WERI-Rb-1 (cell line): ENCODE measurements at regions not wholly inside any gene's neighbourhood (a gene's known extent, or its start where the extent isn't known, plus 50 kb on each side); places are given as distances from the start of the nearest gene placed in this dataset.

ENCODE experiments used
- DNase-seq: peaks from one replicate; pipeline ENCODE4 v3.0.0-alpha.2; 2020
- H3K27ac ChIP-seq: fragments of 250-450 bp; sonication (Bioruptor Pico); 2 replicates; pipeline ENCODE4 v1.5.1; 2020; ENCODE audit warnings: mild to moderate bottlenecking, moderate library complexity
- H3K27me3 ChIP-seq: fragments of 250-450 bp; sonication (Bioruptor Pico); 2 replicates; pipeline ENCODE4 v1.5.1; 2021; ENCODE audit warnings: mild to moderate bottlenecking, low read depth, moderate library complexity; ENCODE audit not compliant: insufficient read depth, severe bottlenecking
- H3K36me3 ChIP-seq: fragments of 250-450 bp; sonication (Bioruptor Pico); 2 replicates; pipeline ENCODE4 v1.5.1; 2020; ENCODE audit warnings: mild to moderate bottlenecking, moderate library complexity
- H3K4me3 ChIP-seq: 2 replicates; pipeline ENCODE4 v1.5.1; 2011; ENCODE audit warnings: low read depth, mild to moderate bottlenecking, control low read depth, low read length
- H3K9me3 ChIP-seq: fragments of 250-450 bp; sonication (Bioruptor Pico); 2 replicates; pipeline ENCODE4 v1.5.1; 2021; ENCODE audit warnings: mild to moderate bottlenecking, moderate library complexity; ENCODE audit not compliant: severe bottlenecking
- TF ChIP-seq, protein P1 (sequence below): IDR thresholded peaks from 2 replicates; pipeline ENCODE4 v1.5.1; 2011; ENCODE audit warnings: low read depth, mild to moderate bottlenecking, control low read depth, inconsistent platforms, low read length

DNA sequence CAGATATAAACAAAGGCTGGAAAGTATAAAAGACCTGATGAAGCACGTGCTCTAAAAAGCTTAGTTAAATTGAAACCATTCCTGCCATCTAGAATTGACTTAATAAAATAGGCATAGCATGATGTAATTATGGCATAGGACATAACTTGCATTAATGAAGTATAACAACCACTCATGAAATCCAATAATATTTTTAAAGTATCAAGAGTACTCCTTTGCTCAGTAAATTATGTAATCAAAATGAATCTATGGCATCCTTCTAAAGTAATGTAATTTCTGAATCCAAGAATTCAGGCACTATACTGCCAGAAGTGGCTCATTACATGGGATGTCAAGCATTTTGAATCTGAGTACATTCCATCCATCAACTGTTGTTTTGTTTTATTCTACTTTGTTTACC, 548.5 kb upstream of the NRP1 start:
- no peaks in the 10 kb centered on the region for H3K9me3 ChIP-seq
- no peak overlapping the region for H3K27ac ChIP-seq
- H3K36me3 ChIP-seq = no peaks in the 10 kb centered on the region
- H3K4me3 ChIP-seq = no peak overlapping the region
- no peak for DNase-seq
- H3K27me3 ChIP-seq = no peaks in the 10 kb centered on the region
- TF ChIP-seq, protein P1, sequence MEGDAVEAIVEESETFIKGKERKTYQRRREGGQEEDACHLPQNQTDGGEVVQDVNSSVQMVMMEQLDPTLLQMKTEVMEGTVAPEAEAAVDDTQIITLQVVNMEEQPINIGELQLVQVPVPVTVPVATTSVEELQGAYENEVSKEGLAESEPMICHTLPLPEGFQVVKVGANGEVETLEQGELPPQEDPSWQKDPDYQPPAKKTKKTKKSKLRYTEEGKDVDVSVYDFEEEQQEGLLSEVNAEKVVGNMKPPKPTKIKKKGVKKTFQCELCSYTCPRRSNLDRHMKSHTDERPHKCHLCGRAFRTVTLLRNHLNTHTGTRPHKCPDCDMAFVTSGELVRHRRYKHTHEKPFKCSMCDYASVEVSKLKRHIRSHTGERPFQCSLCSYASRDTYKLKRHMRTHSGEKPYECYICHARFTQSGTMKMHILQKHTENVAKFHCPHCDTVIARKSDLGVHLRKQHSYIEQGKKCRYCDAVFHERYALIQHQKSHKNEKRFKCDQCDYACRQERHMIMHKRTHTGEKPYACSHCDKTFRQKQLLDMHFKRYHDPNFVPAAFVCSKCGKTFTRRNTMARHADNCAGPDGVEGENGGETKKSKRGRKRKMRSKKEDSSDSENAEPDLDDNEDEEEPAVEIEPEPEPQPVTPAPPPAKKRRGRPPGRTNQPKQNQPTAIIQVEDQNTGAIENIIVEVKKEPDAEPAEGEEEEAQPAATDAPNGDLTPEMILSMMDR = no peak

DNA sequence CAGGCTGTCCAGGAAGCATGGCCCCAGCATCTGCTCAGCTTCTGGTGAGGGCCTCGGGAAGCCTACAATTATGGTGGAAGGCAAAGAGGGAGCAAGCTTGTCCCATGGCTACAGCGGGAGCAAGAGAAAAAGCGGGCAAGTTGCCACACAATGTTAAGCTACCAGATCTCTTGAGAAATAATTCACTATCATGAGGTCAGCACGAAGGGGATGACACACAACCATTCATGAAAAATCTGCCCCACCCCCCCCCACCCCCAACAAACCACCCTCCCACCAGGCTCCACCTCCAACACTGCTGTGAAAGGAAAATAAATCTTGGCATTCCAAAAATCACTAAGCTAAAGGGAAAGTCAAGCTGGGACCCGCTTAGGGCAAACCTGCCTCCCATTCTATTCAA, 545.8 kb upstream of the NRP1 start:
- TF ChIP-seq, protein P1 = no peak
- DNase-seq = no peak
- Histone ChIP-seq H3K27me3 (no peaks in the 10 kb centered on the region), H3K9me3 (no peaks in the 10 kb centered on the region), H3K27ac (no peak overlapping the region), H3K36me3 (no peaks in the 10 kb centered on the region), H3K4me3 (no peak overlapping the region)

DNA sequence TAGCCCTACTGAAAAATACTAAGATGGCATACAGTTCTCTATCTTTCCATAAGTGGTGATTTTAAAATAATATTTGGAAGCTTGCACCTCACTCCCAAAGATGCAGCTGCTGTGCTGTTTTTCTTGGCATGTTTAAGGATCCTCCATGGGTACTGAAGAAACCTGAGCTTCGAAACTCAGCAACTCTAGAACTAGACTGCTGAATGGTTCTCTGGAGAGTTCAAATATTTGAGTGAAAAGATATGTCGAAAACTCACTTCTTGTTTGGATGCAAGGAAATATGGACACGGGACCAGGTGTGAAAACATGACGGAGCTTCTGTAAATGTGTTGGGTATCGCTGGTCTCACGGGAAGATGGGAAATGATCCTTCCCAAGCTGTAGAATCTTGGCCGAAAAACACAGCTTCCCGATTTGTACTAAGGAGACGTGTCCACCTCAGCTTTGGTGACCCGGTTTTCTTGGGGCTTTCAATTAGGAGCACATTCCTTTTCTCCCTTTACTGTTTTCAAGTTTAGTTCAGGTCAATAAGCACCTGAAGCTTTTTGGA, 543.8 kb upstream of the NRP1 start:
- Histone ChIP-seq H3K4me3 (no peak overlapping the region), H3K9me3 (no peaks in the 10 kb centered on the region), H3K27me3 (no peaks in the 10 kb centered on the region), H3K36me3 (no peaks in the 10 kb centered on the region), H3K27ac (no peak overlapping the region)
- no peak for DNase-seq
- TF ChIP-seq, protein P1 = no peak

DNA sequence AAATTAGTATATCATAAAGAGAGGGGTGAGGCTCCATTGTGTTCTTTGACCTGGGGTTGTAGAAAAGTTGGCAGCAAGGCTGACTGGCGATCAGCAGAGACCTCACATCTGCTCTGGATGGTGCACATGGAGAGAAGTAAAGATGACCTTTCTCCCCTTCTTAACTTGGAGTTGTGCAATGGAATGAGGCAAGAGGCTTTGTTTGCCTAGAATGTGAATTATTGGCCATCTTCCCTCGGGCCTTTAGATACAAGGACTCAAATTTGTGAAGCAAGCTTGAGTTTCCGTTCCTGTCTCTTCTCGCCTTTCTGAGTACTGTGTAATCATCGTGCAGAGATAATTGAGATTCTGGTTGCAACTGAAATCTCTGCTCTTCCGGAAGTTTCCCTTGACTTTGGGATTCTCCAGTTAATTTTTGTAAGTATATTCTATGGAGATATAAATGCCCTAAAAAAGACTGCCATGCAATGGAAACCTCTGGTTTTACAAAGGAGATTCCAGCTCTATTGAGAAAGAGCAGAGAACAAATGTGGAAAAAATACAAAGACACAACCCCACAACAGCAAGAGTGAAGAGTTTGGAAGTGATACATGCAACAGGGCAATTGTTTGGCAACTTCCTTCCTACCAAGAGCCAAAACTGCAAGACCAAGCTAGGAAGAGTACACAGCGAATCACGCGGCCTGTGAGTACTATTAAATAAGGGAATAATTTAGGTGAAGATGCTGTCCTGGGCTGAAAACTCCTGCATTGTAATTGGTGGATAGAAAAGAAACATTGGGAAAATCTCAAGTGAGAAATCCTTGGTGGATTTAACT, 542.3 kb upstream of the NRP1 start:
- Histone ChIP-seq H3K27ac (no peak overlapping the region), H3K4me3 (no peak overlapping the region), H3K36me3 (no peaks in the 10 kb centered on the region), H3K27me3 (no peaks in the 10 kb centered on the region), H3K9me3 (no peaks in the 10 kb centered on the region)
- no peak for DNase-seq
- TF ChIP-seq, protein P1 = no peak

DNA sequence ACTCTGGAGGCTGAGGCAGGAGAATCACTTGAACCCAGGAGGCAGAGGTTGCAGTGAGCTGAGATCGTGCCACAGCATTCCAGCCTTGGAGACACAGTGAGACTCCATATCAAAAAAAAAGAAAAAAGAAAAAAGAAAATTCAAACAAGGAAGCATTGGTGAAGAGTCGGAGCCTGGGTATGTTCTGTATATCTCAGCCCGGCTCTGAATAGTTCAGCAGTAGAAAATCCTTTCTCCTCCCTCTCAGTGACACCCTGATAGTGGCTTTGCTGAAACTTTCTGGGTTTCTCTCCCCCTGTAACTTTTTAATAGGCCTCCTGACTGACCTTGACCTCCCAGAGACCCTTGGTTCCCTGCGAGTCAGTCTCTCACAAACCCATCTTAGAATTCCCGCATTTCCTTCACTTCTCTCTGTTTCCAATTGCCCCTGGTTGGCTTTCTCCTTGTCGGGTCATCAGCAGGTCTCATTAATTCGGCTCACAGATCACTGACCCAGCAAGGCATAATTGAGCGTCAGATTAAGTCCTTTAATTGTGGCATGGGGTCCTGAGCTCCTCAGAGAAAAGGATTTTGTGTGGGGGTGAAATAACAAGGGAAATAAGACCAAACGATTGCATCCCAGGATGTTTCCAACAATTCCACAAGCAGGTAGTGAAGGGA, 541.6 kb upstream of the NRP1 start:
- Histone ChIP-seq H3K27ac (no peak overlapping the region), H3K9me3 (no peaks in the 10 kb centered on the region), H3K27me3 (no peaks in the 10 kb centered on the region), H3K36me3 (no peaks in the 10 kb centered on the region), H3K4me3 (no peak overlapping the region)
- TF ChIP-seq, protein P1 = no peak
- no peak for DNase-seq
